ENCODE measurements at regions not wholly inside any gene's neighbourhood (a gene's known extent, or its start where the extent isn't known, plus 50 kb on each side); places are given as distances from the start of the nearest gene placed in this dataset.

- intact Hi-C loops (cut with micrococcal nuclease), result no loop called here
- Mint-ChIP-seq H3K4me1 (ENCODE audit: low read depth) (no peaks in the 10 kb centered on the region), H3K36me3 (ENCODE audit: low read depth) (no peaks in the 10 kb centered on the region), H3K27ac (no peak overlapping the region), H3K9me3 (peaks cover 2% of the 10 kb centered on the region), H3K4me3 (no peak overlapping the region), H3K27me3 (no peaks in the 10 kb centered on the region)
- DNase-seq (no peak), ATAC-seq (no peak)
- no peak for TF ChIP-seq CTCF (IDR thresholded peaks at IDR 0.05)
- ChIA-PET POLR2A (no interaction called here), CTCF (no interaction called here)
These were observed 335.8 kb downstream of the EPHA7 start for GRCh38 chr6:93083337-93084230.

- Mint-ChIP-seq H3K36me3 (ENCODE audit: low read depth) (no peaks in the 10 kb centered on the region), H3K9me3 (peaks cover 2% of the 10 kb centered on the region), H3K27me3 (no peaks in the 10 kb centered on the region), H3K27ac (no peak overlapping the region), H3K4me1 (ENCODE audit: low read depth) (no peaks in the 10 kb centered on the region), H3K4me3 (no peak overlapping the region)
- intact Hi-C loops (cut with micrococcal nuclease), result no loop called here
- no peak for TF ChIP-seq CTCF (IDR thresholded peaks at IDR 0.05)
- ATAC-seq (no peak), DNase-seq (no peak)
- CTCF ChIA-PET, result no interaction called here
- POLR2A ChIA-PET, result no interaction called here
These were observed 337.5 kb downstream of the EPHA7 start for GRCh38 chr6:93081901-93082300.

GRCh38 chr6:93079061-93079460, 340.3 kb downstream of the EPHA7 start:
- DNase-seq, result no peak
- intact Hi-C loops (cut with micrococcal nuclease), result no loop called here
- ChIA-PET POLR2A (no interaction called here), CTCF (no interaction called here)
- Mint-ChIP-seq H3K9me3 (no peaks in the 10 kb centered on the region), H3K4me3 (no peak overlapping the region), H3K27ac (no peak overlapping the region), H3K27me3 (no peaks in the 10 kb centered on the region), H3K36me3 (ENCODE audit: low read depth) (no peaks in the 10 kb centered on the region), H3K4me1 (ENCODE audit: low read depth) (no peaks in the 10 kb centered on the region)
- TF ChIP-seq CTCF (IDR thresholded peaks at IDR 0.05), result no peak
- ATAC-seq, result no peak

GRCh38 chr6:93073811-93074210, 345.5 kb downstream of the EPHA7 start:
- no peak for ATAC-seq
- ChIA-PET CTCF (no interaction called here), POLR2A (no interaction called here)
- H3K27me3 Mint-ChIP-seq, result no peaks in the 10 kb centered on the region
- intact Hi-C loops (cut with micrococcal nuclease), result no loop called here
- TF ChIP-seq CTCF (IDR thresholded peaks at IDR 0.05), result no peak
- H3K4me1 Mint-ChIP-seq (ENCODE audit: low read depth), result no peaks in the 10 kb centered on the region
- no peak overlapping the region for H3K27ac Mint-ChIP-seq
- no peak for DNase-seq
- peaks cover 3% of the 10 kb centered on the region for H3K9me3 Mint-ChIP-seq
- H3K4me3 Mint-ChIP-seq, result no peak overlapping the region
- H3K36me3 Mint-ChIP-seq (ENCODE audit: low read depth), result no peaks in the 10 kb centered on the region

- CTCF ChIA-PET, result no interaction called here
- Mint-ChIP-seq H3K9me3 (peaks cover 3% of the 10 kb centered on the region), H3K36me3 (ENCODE audit: low read depth) (no peaks in the 10 kb centered on the region), H3K4me1 (ENCODE audit: low read depth) (no peaks in the 10 kb centered on the region), H3K27me3 (no peaks in the 10 kb centered on the region), H3K27ac (no peak overlapping the region), H3K4me3 (no peak overlapping the region)
- intact Hi-C loops (cut with micrococcal nuclease), result no loop called here
- no peak for TF ChIP-seq CTCF (IDR thresholded peaks at IDR 0.05)
- DNase-seq (no peak), ATAC-seq (no peak)
- POLR2A ChIA-PET, result no interaction called here
These were observed 349.5 kb downstream of the EPHA7 start for GRCh38 chr6:93069856-93070255.

All from activated CD8-positive, alpha-beta T cell treated with anti-CD3 and anti-CD28 coated beads for 36 hours (primary cell).